ENCODE measurements at regions not wholly inside any gene's neighbourhood (a gene's known extent, or its start where the extent isn't known, plus 50 kb on each side); places are given as distances from the start of the nearest gene placed in this dataset.

DNA sequence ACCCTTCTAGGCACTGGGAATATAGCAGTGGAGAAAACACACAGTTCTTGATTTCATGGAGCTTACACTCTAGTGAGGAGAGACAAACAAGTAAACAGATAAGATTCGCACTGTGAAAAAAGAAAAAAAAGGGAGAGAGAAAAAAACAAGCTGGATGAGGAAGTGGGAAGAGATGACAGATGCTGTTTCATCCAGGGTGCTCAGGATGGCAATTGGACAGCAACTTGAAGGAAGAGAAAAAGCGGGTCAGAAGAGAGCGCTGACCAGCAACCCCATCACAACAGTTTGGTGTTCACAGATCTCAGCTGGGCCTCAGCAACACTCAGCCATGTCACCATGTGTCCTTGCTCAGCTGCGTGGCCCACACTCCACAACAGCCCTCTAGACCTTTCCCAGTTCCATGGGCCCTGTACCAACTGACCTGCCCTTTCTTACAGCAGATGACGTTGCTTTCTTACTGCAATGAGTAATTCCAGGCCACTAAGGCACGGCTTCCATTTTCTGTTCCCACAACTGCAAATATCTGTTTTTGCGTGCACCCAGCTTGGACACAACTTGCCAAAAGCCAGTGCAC, 230.8 kb downstream of the MEX3B start:
- no peak overlapping the region for H2AK5ac ChIP-seq (ENCODE audit: low read length, severe bottlenecking)
- H2AFZ ChIP-seq (ENCODE audit: low read depth, low read length) = no peak overlapping the region
- 92% methylated on average over 7 of the region's 7 CpGs for WGBS
- H3K23ac ChIP-seq (ENCODE audit: low read length in 2 of 2) = no peak overlapping the region
- H3K14ac ChIP-seq (ENCODE audit: low read length in 2 of 2) = no peak overlapping the region
- H3K4ac ChIP-seq (ENCODE audit: low read depth in 1 of 2, low read length in 2 of 2) = no peak overlapping the region
- no peak overlapping the region for H2BK5ac ChIP-seq (ENCODE audit: low read depth, low read length, poor library complexity, severe bottlenecking)
- no peak overlapping the region for H3K4me3 ChIP-seq (ENCODE audit: insufficient read depth in 1 of 2, low read depth in 1 of 2, low read length in 2 of 2)
- H3K4me2 ChIP-seq (ENCODE audit: low read length, poor library complexity, severe bottlenecking) = no peak overlapping the region
- no peak for DNase-seq
- no peak overlapping the region for H2BK15ac ChIP-seq (ENCODE audit: low read depth, poor library complexity, severe bottlenecking)
- no peaks in the 10 kb centered on the region for H3K9me3 ChIP-seq (ENCODE audit: control insufficient read depth, low read length)
- no peaks in the 10 kb centered on the region for H3K36me3 ChIP-seq (ENCODE audit: control insufficient read depth in 1 of 2, insufficient read depth in 2 of 2, low read depth in 1 of 2, low read length in 2 of 2)
- no peak overlapping the region for H4K91ac ChIP-seq (ENCODE audit: low read length)
- no peak overlapping the region for H2BK120ac ChIP-seq (ENCODE audit: low read depth, low read length)
- H3K79me1 ChIP-seq (replicated peaks; ENCODE audit: low read length, poor library complexity, severe bottlenecking) = no peaks in the 10 kb centered on the region
- H2BK12ac ChIP-seq (ENCODE audit: low read length in 2 of 2) = no peak overlapping the region
- H4K8ac ChIP-seq (ENCODE audit: low read length) = no peak overlapping the region
- no peak overlapping the region for H3K18ac ChIP-seq (ENCODE audit: low read depth in 1 of 2, low read length in 2 of 2)
- H3K9ac ChIP-seq (ENCODE audit: low read length) = no peak overlapping the region
- H3K27ac ChIP-seq (ENCODE audit: low read length, poor library complexity, severe bottlenecking) = no peak overlapping the region
- H3K27me3 ChIP-seq (ENCODE audit: control insufficient read depth in 1 of 2, insufficient read depth in 1 of 2, low read length in 2 of 2) = peaks cover 0 to 6% of the 10 kb centered on the region in 2 experiments
- H3K4me1 ChIP-seq (ENCODE audit: control insufficient read depth, insufficient read depth, low read depth, low read length) = no peaks in the 10 kb centered on the region

DNA sequence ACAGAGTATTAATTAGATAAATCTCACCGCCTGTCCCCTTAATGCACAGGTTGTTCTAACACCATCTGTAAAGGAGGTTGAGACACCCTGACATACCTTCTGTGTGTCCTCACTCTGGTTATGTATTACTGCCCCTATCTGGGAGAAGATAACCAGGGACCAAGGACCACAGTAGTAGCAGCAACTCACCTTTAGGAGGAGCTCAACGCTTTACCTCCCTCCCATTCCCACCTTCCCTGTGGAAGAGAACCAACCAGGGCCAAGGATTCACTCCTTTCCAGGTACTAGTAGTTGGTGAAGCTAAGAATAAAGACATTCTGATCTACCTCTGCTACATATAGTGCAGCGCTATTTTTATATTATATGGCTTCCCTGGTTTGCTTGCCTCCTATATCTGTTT, 232.6 kb downstream of the MEX3B start:
- no peak overlapping the region for H2BK120ac ChIP-seq (ENCODE audit: low read depth, low read length)
- H2BK15ac ChIP-seq (ENCODE audit: low read depth, poor library complexity, severe bottlenecking) = no peak overlapping the region
- no peak overlapping the region for H3K18ac ChIP-seq (ENCODE audit: low read depth in 1 of 2, low read length in 2 of 2)
- no peak overlapping the region for H3K9ac ChIP-seq (ENCODE audit: low read length)
- no peak overlapping the region for H3K4me2 ChIP-seq (ENCODE audit: low read length, poor library complexity, severe bottlenecking)
- no peak overlapping the region for H2BK12ac ChIP-seq (ENCODE audit: low read length in 2 of 2)
- peaks cover 0 to 6% of the 10 kb centered on the region in 2 experiments for H3K27me3 ChIP-seq (ENCODE audit: control insufficient read depth in 1 of 2, insufficient read depth in 1 of 2, low read length in 2 of 2)
- H3K79me1 ChIP-seq (replicated peaks; ENCODE audit: low read length, poor library complexity, severe bottlenecking) = no peaks in the 10 kb centered on the region
- no peak overlapping the region for H2AK5ac ChIP-seq (ENCODE audit: low read length, severe bottlenecking)
- H2AFZ ChIP-seq (ENCODE audit: low read depth, low read length) = no peak overlapping the region
- no peak overlapping the region for H2BK5ac ChIP-seq (ENCODE audit: low read depth, low read length, poor library complexity, severe bottlenecking)
- no peaks in the 10 kb centered on the region for H3K36me3 ChIP-seq (ENCODE audit: control insufficient read depth in 1 of 2, insufficient read depth in 2 of 2, low read depth in 1 of 2, low read length in 2 of 2)
- no peak overlapping the region for H4K8ac ChIP-seq (ENCODE audit: low read length)
- H3K4me3 ChIP-seq (ENCODE audit: insufficient read depth in 1 of 2, low read depth in 1 of 2, low read length in 2 of 2) = no peak overlapping the region
- 39% methylated on average over 2 of the region's 3 CpGs for WGBS
- DNase-seq = no peak
- H3K9me3 ChIP-seq (ENCODE audit: control insufficient read depth, low read length) = no peaks in the 10 kb centered on the region
- H3K4me1 ChIP-seq (ENCODE audit: control insufficient read depth, insufficient read depth, low read depth, low read length) = no peaks in the 10 kb centered on the region
- no peak overlapping the region for H3K23ac ChIP-seq (ENCODE audit: low read length in 2 of 2)
- H4K91ac ChIP-seq (ENCODE audit: low read length) = no peak overlapping the region
- no peak overlapping the region for H3K27ac ChIP-seq (ENCODE audit: low read length, poor library complexity, severe bottlenecking)
- H3K4ac ChIP-seq (ENCODE audit: low read depth in 1 of 2, low read length in 2 of 2) = no peak overlapping the region
- no peak overlapping the region for H3K14ac ChIP-seq (ENCODE audit: low read length in 2 of 2)

DNA sequence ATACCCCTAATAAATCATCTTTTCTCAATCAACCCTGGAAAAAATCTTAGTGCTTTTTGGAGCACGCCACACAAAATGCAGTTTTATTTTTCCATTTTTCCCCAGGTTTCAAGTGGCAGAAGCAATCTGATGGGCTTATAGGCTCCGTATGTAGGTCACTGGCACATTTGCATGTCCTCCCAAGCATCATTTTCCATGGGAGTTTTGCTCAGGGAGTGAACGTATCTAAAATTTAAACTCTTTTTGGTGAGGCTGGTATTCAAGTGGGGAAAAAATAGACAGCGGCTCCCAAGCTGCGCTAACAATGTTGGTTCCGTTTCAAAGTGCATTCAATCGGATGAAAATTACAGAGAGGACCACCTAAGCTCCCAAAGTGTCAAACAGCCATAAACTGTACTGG, 233.4 kb downstream of the MEX3B start:
- WGBS = 92% methylated on average over 7 of the region's 7 CpGs
- Histone ChIP-seq H3K4me3 (ENCODE audit: insufficient read depth in 1 of 2, low read depth in 1 of 2, low read length in 2 of 2) (no peak overlapping the region), H3K79me1 (replicated peaks; ENCODE audit: low read length, poor library complexity, severe bottlenecking) (no peaks in the 10 kb centered on the region), H4K8ac (ENCODE audit: low read length) (no peak overlapping the region), H3K4ac (ENCODE audit: low read depth in 1 of 2, low read length in 2 of 2) (no peak overlapping the region), H3K36me3 (ENCODE audit: control insufficient read depth in 1 of 2, insufficient read depth in 2 of 2, low read depth in 1 of 2, low read length in 2 of 2) (no peaks in the 10 kb centered on the region), H4K91ac (ENCODE audit: low read length) (no peak overlapping the region), H3K18ac (ENCODE audit: low read depth in 1 of 2, low read length in 2 of 2) (no peak overlapping the region), H3K4me2 (ENCODE audit: low read length, poor library complexity, severe bottlenecking) (no peak overlapping the region), H3K14ac (ENCODE audit: low read length in 2 of 2) (no peak overlapping the region), H3K23ac (ENCODE audit: low read length in 2 of 2) (no peak overlapping the region), H3K4me1 (ENCODE audit: control insufficient read depth, insufficient read depth, low read depth, low read length) (no peaks in the 10 kb centered on the region), H3K9ac (ENCODE audit: low read length) (no peak overlapping the region), H2BK5ac (ENCODE audit: low read depth, low read length, poor library complexity, severe bottlenecking) (no peak overlapping the region), H2AK5ac (ENCODE audit: low read length, severe bottlenecking) (no peak overlapping the region), H3K9me3 (ENCODE audit: control insufficient read depth, low read length) (no peaks in the 10 kb centered on the region), H3K27ac (ENCODE audit: low read length, poor library complexity, severe bottlenecking) (no peak overlapping the region), H2BK120ac (ENCODE audit: low read depth, low read length) (no peak overlapping the region), H3K27me3 (ENCODE audit: control insufficient read depth in 1 of 2, insufficient read depth in 1 of 2, low read length in 2 of 2) (peaks cover 0 to 6% of the 10 kb centered on the region in 2 experiments), H2AFZ (ENCODE audit: low read depth, low read length) (no peak overlapping the region), H2BK12ac (ENCODE audit: low read length in 2 of 2) (no peak overlapping the region), H2BK15ac (ENCODE audit: low read depth, poor library complexity, severe bottlenecking) (no peak overlapping the region)
- no peak for DNase-seq

DNA sequence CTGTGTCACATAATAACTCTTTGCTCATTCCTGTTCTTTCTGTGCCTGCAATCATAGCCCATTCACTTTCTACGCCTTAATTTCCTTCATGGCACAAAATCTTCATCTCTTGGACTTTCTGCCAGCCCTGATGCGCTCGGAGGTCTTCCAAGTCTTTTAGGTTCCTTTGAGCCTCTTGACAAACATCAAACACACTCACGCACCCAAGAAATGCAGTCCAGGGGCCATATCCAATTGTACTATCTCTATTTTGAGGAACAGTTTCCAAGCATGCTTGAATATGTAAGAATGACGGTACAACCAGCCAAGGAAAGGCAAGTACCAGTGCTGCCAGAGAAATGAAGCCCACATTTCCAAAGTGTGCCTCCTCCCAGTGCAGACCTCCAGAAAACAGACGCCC, 234.1 kb downstream of the MEX3B start:
- Histone ChIP-seq H2BK15ac (ENCODE audit: low read depth, poor library complexity, severe bottlenecking) (no peak overlapping the region), H3K4me2 (ENCODE audit: low read length, poor library complexity, severe bottlenecking) (no peak overlapping the region), H3K36me3 (ENCODE audit: control insufficient read depth in 1 of 2, insufficient read depth in 2 of 2, low read depth in 1 of 2, low read length in 2 of 2) (no peaks in the 10 kb centered on the region), H3K14ac (ENCODE audit: low read length in 2 of 2) (no peak overlapping the region), H4K8ac (ENCODE audit: low read length) (no peak overlapping the region), H3K23ac (ENCODE audit: low read length in 2 of 2) (no peak overlapping the region), H3K4ac (ENCODE audit: low read depth in 1 of 2, low read length in 2 of 2) (no peak overlapping the region), H3K9ac (ENCODE audit: low read length) (no peak overlapping the region), H4K91ac (ENCODE audit: low read length) (no peak overlapping the region), H2BK5ac (ENCODE audit: low read depth, low read length, poor library complexity, severe bottlenecking) (no peak overlapping the region), H3K27ac (ENCODE audit: low read length, poor library complexity, severe bottlenecking) (no peak overlapping the region), H2BK120ac (ENCODE audit: low read depth, low read length) (no peak overlapping the region), H2BK12ac (ENCODE audit: low read length in 2 of 2) (no peak overlapping the region), H3K27me3 (ENCODE audit: control insufficient read depth in 1 of 2, insufficient read depth in 1 of 2, low read length in 2 of 2) (peaks cover 0 to 6% of the 10 kb centered on the region in 2 experiments), H2AFZ (ENCODE audit: low read depth, low read length) (no peak overlapping the region), H3K79me1 (replicated peaks; ENCODE audit: low read length, poor library complexity, severe bottlenecking) (no peaks in the 10 kb centered on the region), H3K9me3 (ENCODE audit: control insufficient read depth, low read length) (no peaks in the 10 kb centered on the region), H2AK5ac (ENCODE audit: low read length, severe bottlenecking) (no peak overlapping the region), H3K4me3 (ENCODE audit: insufficient read depth in 1 of 2, low read depth in 1 of 2, low read length in 2 of 2) (no peak overlapping the region), H3K4me1 (ENCODE audit: control insufficient read depth, insufficient read depth, low read depth, low read length) (no peaks in the 10 kb centered on the region), H3K18ac (ENCODE audit: low read depth in 1 of 2, low read length in 2 of 2) (no peak overlapping the region)
- WGBS = 87% methylated on average over 5 of the region's 6 CpGs
- no peak for DNase-seq
